GM12878 (cell line): ENCODE measurements at regions not wholly inside any gene's neighbourhood (a gene's known extent, or its start where the extent isn't known, plus 50 kb on each side); places are given as distances from the start of the nearest gene placed in this dataset.
A peak's percentile ranks its signal among the peaks of the same experiment; 100 is the strongest.

ENCODE experiments used
- BACH1 ChIP-seq: fragments of 450-650 bp; IDR thresholded peaks from 2 replicates; pipeline ENCODE4 v1.6.1; 2017; ENCODE audit warnings: mild to moderate bottlenecking, borderline replicate concordance
- BRCA1 ChIP-seq: IDR thresholded peaks from 2 replicates; pipeline ENCODE4 v1.6.1; 2011; ENCODE audit warnings: low read depth, low read length, improper control_type of control experiment
- EGR1 ChIP-seq, 2 experiments: IDR thresholded peaks; 1 replicate in 1 of 2; 2 replicates in 1 of 2; pipeline ENCODE4 v1.6.1; 2011 to 2012; ENCODE audit warnings: low read depth in 2 of 2, low read length in 2 of 2, borderline replicate concordance in 1 of 2, mild to moderate bottlenecking in 1 of 2, moderate library complexity in 1 of 2
- GABPA ChIP-seq: IDR thresholded peaks from 2 replicates; pipeline ENCODE4 v1.6.1; 2014; ENCODE audit warnings: antibody characterized with exemption, low read depth, mild to moderate bottlenecking, inconsistent platforms
- JUNB ChIP-seq: IDR thresholded peaks from 2 replicates; pipeline ENCODE4 v1.6.1; 2016; ENCODE audit warnings: antibody characterized with exemption, mild to moderate bottlenecking
- PAX5 ChIP-seq: IDR thresholded peaks from 2 replicates; pipeline ENCODE4 v1.6.1; 2011; ENCODE audit warnings: low read depth, low read length, borderline replicate concordance
- RAD21 ChIP-seq: IDR thresholded peaks from 2 replicates; pipeline ENCODE4 v1.6.1; 2011; ENCODE audit warnings: mild to moderate bottlenecking, low read depth, low read length, moderate library complexity; ENCODE audit not compliant: insufficient read depth
- SREBF1 ChIP-seq: IDR thresholded peaks from 2 replicates; pipeline ENCODE4 v1.6.1; 2012; ENCODE audit warnings: mild to moderate bottlenecking, low read length
- WRNIP1 ChIP-seq: IDR thresholded peaks from 2 replicates; pipeline ENCODE4 v1.6.1; 2011; ENCODE audit warnings: low read depth, low read length, improper control_type of control experiment, borderline replicate concordance
- YY1 ChIP-seq: IDR thresholded peaks from 2 replicates; pipeline ENCODE4 v1.6.1; 2011; ENCODE audit warnings: low read depth, mild to moderate bottlenecking, low read length
- ZZZ3 ChIP-seq: IDR thresholded peaks from 2 replicates; pipeline ENCODE4 v1.6.1; 2011; ENCODE audit warnings: low read depth; ENCODE audit not compliant: control insufficient read depth, insufficient read length
- TF ChIP-seq, protein P1 (sequence below), 3 experiments: IDR thresholded peaks in 2 of 3; conservative IDR thresholded peaks in 1 of 3; 2 replicates each; pipeline ENCODE4 v1.5.1; 2011; ENCODE audit warnings: low read depth in 3 of 3, low read length in 3 of 3, mild to moderate bottlenecking in 3 of 3, control low read depth in 2 of 3, moderate library complexity in 2 of 3, inconsistent platforms in 1 of 3, mixed read lengths in 1 of 3; ENCODE audit not compliant: control insufficient read depth in 2 of 3, insufficient read depth in 1 of 3; ENCODE audit errors: extremely low read depth in 1 of 3
- TF ChIP-seq, protein P2 (sequence below): fragments of 450-650 bp; IDR thresholded peaks from 2 replicates; pipeline ENCODE4 v1.6.1; 2018; ENCODE audit warnings: borderline replicate concordance, mild to moderate bottlenecking; ENCODE audit not compliant: partially characterized antibody
- TF ChIP-seq, protein P3 (sequence below): IDR thresholded peaks from 2 replicates; pipeline ENCODE4 v1.6.1; 2011; ENCODE audit warnings: low read depth, mild to moderate bottlenecking, low read length, moderate library complexity, borderline replicate concordance; ENCODE audit errors: extremely low read depth
- TF ChIP-seq, protein P4 (sequence below): fragments of 450-650 bp; formaldehyde crosslinking; IDR thresholded peaks from 2 replicates; pipeline ENCODE4 v1.4.0; 2020; ENCODE audit warnings: mild to moderate bottlenecking, moderate library complexity

DNA sequence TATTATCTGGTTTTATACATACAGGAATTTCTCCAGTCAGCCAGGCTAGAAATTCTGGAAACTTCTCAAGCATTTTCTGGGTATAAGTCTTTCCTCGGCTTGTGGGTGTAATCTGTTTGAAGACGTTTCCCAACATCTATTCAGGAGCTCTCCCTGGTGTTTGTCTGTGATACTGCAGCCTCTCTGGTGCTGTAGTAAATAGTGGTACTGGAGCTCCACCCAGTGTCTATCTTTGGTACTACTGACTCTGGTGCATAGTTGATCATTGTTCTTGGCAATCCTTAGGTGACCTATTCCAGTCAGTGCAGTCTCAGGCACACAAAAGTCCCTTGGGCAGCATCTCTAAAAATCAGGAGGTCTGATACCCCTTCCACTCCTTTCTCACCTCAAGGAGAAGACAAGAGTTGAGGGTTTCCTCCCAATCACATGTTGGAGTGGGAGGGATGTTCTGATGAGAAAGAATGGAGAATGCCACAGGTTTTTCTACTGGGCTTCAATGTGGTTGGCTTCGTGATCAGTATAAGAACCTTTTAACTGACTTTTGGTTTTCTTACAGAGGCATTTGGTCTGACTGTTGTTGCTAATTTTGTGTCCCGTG lies 115.5 kb downstream of the CYSLTR2 start (continued):
- TF ChIP-seq, protein P1, sequence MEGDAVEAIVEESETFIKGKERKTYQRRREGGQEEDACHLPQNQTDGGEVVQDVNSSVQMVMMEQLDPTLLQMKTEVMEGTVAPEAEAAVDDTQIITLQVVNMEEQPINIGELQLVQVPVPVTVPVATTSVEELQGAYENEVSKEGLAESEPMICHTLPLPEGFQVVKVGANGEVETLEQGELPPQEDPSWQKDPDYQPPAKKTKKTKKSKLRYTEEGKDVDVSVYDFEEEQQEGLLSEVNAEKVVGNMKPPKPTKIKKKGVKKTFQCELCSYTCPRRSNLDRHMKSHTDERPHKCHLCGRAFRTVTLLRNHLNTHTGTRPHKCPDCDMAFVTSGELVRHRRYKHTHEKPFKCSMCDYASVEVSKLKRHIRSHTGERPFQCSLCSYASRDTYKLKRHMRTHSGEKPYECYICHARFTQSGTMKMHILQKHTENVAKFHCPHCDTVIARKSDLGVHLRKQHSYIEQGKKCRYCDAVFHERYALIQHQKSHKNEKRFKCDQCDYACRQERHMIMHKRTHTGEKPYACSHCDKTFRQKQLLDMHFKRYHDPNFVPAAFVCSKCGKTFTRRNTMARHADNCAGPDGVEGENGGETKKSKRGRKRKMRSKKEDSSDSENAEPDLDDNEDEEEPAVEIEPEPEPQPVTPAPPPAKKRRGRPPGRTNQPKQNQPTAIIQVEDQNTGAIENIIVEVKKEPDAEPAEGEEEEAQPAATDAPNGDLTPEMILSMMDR (IDR thresholded peaks at IDR 0.05 in 2 of 3, conservative IDR thresholded peaks at IDR 0.05 in 1 of 3; ENCODE audit: control insufficient read depth in 2 of 3, extremely low read depth in 1 of 3, insufficient read depth in 1 of 3, low read depth in 3 of 3, low read length in 3 of 3): peak; percentile 97 to 100 (median 99); a peak in 5 of 6 replicates
- TF ChIP-seq WRNIP1 (peak; percentile 95; the same call in 1 of the 2 replicates), GABPA (no peak), YY1 (peak; percentile 62), PAX5 (no peak), BACH1 (0 out of 2 replicates have a peak, but pooled peaks have one; percentile 14), ZZZ3 (no peak), JUNB (no peak), EGR1 (IDR thresholded peaks at IDR 0.05; ENCODE audit: borderline replicate concordance in 1 of 2, low read depth in 2 of 2, low read length in 2 of 2) (no peak), BRCA1 (no peak), RAD21 (peak; percentile 100), SREBF1 (no peak)
- TF ChIP-seq, protein P2, sequence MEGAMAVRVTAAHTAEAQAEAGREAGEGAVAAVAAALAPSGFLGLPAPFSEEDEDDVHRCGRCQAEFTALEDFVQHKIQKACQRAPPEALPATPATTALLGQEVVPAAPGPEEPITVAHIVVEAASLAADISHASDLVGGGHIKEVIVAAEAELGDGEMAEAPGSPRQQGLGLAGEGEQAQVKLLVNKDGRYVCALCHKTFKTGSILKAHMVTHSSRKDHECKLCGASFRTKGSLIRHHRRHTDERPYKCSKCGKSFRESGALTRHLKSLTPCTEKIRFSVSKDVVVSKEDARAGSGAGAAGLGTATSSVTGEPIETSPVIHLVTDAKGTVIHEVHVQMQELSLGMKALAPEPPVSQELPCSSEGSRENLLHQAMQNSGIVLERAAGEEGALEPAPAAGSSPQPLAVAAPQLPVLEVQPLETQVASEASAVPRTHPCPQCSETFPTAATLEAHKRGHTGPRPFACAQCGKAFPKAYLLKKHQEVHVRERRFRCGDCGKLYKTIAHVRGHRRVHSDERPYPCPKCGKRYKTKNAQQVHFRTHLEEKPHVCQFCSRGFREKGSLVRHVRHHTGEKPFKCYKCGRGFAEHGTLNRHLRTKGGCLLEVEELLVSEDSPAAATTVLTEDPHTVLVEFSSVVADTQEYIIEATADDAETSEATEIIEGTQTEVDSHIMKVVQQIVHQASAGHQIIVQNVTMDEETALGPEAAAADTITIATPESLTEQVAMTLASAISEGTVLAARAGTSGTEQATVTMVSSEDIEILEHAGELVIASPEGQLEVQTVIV: no peak
- TF ChIP-seq, protein P3, sequence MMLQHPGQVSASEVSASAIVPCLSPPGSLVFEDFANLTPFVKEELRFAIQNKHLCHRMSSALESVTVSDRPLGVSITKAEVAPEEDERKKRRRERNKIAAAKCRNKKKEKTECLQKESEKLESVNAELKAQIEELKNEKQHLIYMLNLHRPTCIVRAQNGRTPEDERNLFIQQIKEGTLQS: peak; percentile 53; the same call in 1 of the 2 replicates
- TF ChIP-seq, protein P4, sequence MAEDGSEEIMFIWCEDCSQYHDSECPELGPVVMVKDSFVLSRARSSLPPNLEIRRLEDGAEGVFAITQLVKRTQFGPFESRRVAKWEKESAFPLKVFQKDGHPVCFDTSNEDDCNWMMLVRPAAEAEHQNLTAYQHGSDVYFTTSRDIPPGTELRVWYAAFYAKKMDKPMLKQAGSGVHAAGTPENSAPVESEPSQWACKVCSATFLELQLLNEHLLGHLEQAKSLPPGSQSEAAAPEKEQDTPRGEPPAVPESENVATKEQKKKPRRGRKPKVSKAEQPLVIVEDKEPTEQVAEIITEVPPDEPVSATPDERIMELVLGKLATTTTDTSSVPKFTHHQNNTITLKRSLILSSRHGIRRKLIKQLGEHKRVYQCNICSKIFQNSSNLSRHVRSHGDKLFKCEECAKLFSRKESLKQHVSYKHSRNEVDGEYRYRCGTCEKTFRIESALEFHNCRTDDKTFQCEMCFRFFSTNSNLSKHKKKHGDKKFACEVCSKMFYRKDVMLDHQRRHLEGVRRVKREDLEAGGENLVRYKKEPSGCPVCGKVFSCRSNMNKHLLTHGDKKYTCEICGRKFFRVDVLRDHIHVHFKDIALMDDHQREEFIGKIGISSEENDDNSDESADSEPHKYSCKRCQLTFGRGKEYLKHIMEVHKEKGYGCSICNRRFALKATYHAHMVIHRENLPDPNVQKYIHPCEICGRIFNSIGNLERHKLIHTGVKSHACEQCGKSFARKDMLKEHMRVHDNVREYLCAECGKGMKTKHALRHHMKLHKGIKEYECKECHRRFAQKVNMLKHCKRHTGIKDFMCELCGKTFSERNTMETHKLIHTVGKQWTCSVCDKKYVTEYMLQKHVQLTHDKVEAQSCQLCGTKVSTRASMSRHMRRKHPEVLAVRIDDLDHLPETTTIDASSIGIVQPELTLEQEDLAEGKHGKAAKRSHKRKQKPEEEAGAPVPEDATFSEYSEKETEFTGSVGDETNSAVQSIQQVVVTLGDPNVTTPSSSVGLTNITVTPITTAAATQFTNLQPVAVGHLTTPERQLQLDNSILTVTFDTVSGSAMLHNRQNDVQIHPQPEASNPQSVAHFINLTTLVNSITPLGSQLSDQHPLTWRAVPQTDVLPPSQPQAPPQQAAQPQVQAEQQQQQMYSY (CRISPR knock-in tag): no peak
